Liver (tissue), 8 donors: ENCODE measurements at regions not wholly inside any gene's neighbourhood (a gene's known extent, or its start where the extent isn't known, plus 50 kb on each side); places are given as distances from the start of the nearest gene placed in this dataset.

ENCODE experiments used
- DNase-seq: peaks from one replicate; pipeline ENCODE4 v3.0.0-alpha.2; 2017; ENCODE audit warnings: low spot score
- H3K27ac ChIP-seq, 2 donors: one replicate each; pipeline ENCODE4 v1.7.0; 2013; ENCODE audit warnings: inconsistent platforms in 2 of 2, low read length in 2 of 2, control low read depth in 1 of 2, low read depth in 1 of 2, mild to moderate bottlenecking in 1 of 2
- H3K27me3 ChIP-seq, 4 donors: one replicate each; pipeline versions ENCODE4 v1.6.1 to v1.7.0; 2013; ENCODE audit warnings: low read length in 3 of 4, inconsistent platforms in 1 of 4, mild to moderate bottlenecking in 1 of 4, moderate library complexity in 1 of 4; ENCODE audit not compliant: control insufficient read depth in 4 of 4, insufficient read depth in 4 of 4
- H3K36me3 ChIP-seq, 4 donors: one replicate each; pipeline versions ENCODE4 v1.6.1 to v1.7.0; 2013; ENCODE audit warnings: low read length in 3 of 4, mild to moderate bottlenecking in 3 of 4, low read depth in 1 of 4, moderate library complexity in 1 of 4; ENCODE audit not compliant: control insufficient read depth in 4 of 4, insufficient read depth in 3 of 4
- H3K4me1 ChIP-seq, 4 donors: one replicate each; pipeline versions ENCODE4 v1.6.1 to v1.7.0; 2013; ENCODE audit warnings: low read length in 3 of 4, mild to moderate bottlenecking in 3 of 4, moderate library complexity in 1 of 4; ENCODE audit not compliant: control insufficient read depth in 4 of 4, insufficient read depth in 4 of 4
- H3K4me3 ChIP-seq, 3 donors: one replicate each; pipeline versions ENCODE4 v1.6.1 to v1.7.0; 2013; ENCODE audit warnings: low read length in 3 of 3, control low read depth in 1 of 3, low read depth in 1 of 3, mild to moderate bottlenecking in 1 of 3
- H3K9ac ChIP-seq, 2 donors: one replicate each; pipeline ENCODE4 v1.7.0; 2013; ENCODE audit warnings: low read length in 2 of 2, mild to moderate bottlenecking in 2 of 2, moderate library complexity in 2 of 2, control low read depth in 1 of 2, low read depth in 1 of 2
- H3K9me3 ChIP-seq, 4 donors: one replicate each; pipeline versions ENCODE4 v1.6.1 to v1.7.0; 2013; ENCODE audit warnings: low read length in 3 of 4; ENCODE audit not compliant: control insufficient read depth in 4 of 4
- EGR1 ChIP-seq, 2 donors: IDR thresholded peaks; 2 replicates each; pipeline ENCODE4 v1.6.1; 2016 to 2018; ENCODE audit warnings: antibody characterized with exemption in 2 of 2, low read depth in 2 of 2
- FOXA1 ChIP-seq: IDR thresholded peaks from 2 replicates; pipeline ENCODE4 v1.6.1; 2016; ENCODE audit warnings: antibody characterized with exemption
- GABPA ChIP-seq, 2 donors: IDR thresholded peaks in 1 of 2; conservative IDR thresholded peaks in 1 of 2; 2 replicates each; pipeline ENCODE4 v1.6.1; 2016; ENCODE audit warnings: antibody characterized with exemption in 2 of 2, mild to moderate bottlenecking in 1 of 2, moderate library complexity in 1 of 2
- HNF4G ChIP-seq: IDR thresholded peaks from 2 replicates; pipeline ENCODE4 v1.6.1; 2016; ENCODE audit warnings: antibody characterized with exemption
- JUND ChIP-seq, 2 donors: IDR thresholded peaks; 2 replicates each; pipeline ENCODE4 v1.6.1; 2016; ENCODE audit warnings: antibody characterized with exemption in 2 of 2
- RAD21 ChIP-seq, 2 donors: IDR thresholded peaks; 2 replicates each; pipeline ENCODE4 v1.6.1; 2016; ENCODE audit warnings: antibody characterized with exemption in 2 of 2, mild to moderate bottlenecking in 2 of 2
- RXRA ChIP-seq, 2 donors: IDR thresholded peaks; 2 replicates each; pipeline ENCODE4 v1.6.1; 2017 to 2018; ENCODE audit warnings: antibody characterized with exemption in 2 of 2, mild to moderate bottlenecking in 1 of 2
- SP1 ChIP-seq: IDR thresholded peaks from 2 replicates; pipeline ENCODE4 v1.6.1; 2018; ENCODE audit warnings: antibody characterized with exemption, mild to moderate bottlenecking
- TAF1 ChIP-seq: conservative IDR thresholded peaks from 2 replicates; pipeline ENCODE4 v1.6.1; 2016; ENCODE audit warnings: antibody characterized with exemption, mild to moderate bottlenecking
- YY1 ChIP-seq: IDR thresholded peaks from 2 replicates; pipeline ENCODE4 v1.6.1; 2016; ENCODE audit warnings: antibody characterized with exemption, mild to moderate bottlenecking
- WGBS: extraction: QIAGEN DNeasy Blood & Tissue Kit; methylation state at CpG from one replicate; pipeline ENCODE4 v1.1.7; 2013; 5-methylcytosine and 5-hydroxymethylcytosine counted together
- TF ChIP-seq, protein P1 (sequence below): IDR thresholded peaks from 2 replicates; pipeline ENCODE4 v1.6.1; 2016; ENCODE audit warnings: antibody characterized with exemption, mild to moderate bottlenecking
- TF ChIP-seq, protein P2 (sequence below): fragments of 150-350 bp; IDR thresholded peaks from 2 replicates; pipeline ENCODE4 v1.5.1; 2017; ENCODE audit warnings: improper control_type of control experiment, low read depth, low read length; ENCODE audit not compliant: missing input control
- TF ChIP-seq, protein P3 (sequence below): IDR thresholded peaks from 2 replicates; pipeline ENCODE4 v1.6.1; 2016; ENCODE audit warnings: antibody characterized with exemption
- donor health status: healthy.
- donor health status: healthy.
- donor health status: healthy.
- donor health status: healthy.
- donor health status: healthy.

DNA sequence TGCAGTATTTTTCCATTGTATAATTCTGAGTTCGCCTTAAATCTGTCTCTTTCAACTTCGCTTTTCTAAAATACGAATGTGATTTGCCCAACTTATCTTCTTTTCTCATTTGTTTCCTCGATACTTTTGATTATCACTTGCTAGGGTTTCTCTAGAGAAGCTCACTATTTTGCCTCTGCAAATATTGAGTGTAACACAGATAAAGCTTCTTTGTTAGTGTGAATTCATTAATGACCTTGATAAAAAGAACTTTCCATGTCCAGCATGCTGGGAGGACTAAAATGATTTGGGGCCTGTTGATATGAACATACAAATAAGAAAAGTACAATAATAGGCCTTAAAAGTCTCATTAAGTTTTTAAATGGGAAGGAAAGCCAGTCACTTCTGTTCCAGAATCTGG, 303.3 kb downstream of the MAP2K6 start:
- no peak overlapping the region for H3K27ac ChIP-seq
- peaks cover 0 to 2% (median 0%) of the 10 kb centered on the region in 4 donors for H3K27me3 ChIP-seq
- DNase-seq: no peak
- no peaks in the 10 kb centered on the region for H3K9me3 ChIP-seq
- TF ChIP-seq, protein P1, sequence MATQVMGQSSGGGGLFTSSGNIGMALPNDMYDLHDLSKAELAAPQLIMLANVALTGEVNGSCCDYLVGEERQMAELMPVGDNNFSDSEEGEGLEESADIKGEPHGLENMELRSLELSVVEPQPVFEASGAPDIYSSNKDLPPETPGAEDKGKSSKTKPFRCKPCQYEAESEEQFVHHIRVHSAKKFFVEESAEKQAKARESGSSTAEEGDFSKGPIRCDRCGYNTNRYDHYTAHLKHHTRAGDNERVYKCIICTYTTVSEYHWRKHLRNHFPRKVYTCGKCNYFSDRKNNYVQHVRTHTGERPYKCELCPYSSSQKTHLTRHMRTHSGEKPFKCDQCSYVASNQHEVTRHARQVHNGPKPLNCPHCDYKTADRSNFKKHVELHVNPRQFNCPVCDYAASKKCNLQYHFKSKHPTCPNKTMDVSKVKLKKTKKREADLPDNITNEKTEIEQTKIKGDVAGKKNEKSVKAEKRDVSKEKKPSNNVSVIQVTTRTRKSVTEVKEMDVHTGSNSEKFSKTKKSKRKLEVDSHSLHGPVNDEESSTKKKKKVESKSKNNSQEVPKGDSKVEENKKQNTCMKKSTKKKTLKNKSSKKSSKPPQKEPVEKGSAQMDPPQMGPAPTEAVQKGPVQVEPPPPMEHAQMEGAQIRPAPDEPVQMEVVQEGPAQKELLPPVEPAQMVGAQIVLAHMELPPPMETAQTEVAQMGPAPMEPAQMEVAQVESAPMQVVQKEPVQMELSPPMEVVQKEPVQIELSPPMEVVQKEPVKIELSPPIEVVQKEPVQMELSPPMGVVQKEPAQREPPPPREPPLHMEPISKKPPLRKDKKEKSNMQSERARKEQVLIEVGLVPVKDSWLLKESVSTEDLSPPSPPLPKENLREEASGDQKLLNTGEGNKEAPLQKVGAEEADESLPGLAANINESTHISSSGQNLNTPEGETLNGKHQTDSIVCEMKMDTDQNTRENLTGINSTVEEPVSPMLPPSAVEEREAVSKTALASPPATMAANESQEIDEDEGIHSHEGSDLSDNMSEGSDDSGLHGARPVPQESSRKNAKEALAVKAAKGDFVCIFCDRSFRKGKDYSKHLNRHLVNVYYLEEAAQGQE: no peak
- TF ChIP-seq YY1 (no peak), JUND (IDR thresholded peaks at IDR 0.05) (no peak), RXRA (IDR thresholded peaks at IDR 0.05) (no peak), HNF4G (no peak)
- no peaks in the 10 kb centered on the region for H3K4me1 ChIP-seq
- H3K4me3 ChIP-seq: no peak overlapping the region
- no peak overlapping the region for H3K9ac ChIP-seq
- WGBS: 86% methylated on average over 4 of the region's 4 CpGs
- no peaks in the 10 kb centered on the region for H3K36me3 ChIP-seq

DNA sequence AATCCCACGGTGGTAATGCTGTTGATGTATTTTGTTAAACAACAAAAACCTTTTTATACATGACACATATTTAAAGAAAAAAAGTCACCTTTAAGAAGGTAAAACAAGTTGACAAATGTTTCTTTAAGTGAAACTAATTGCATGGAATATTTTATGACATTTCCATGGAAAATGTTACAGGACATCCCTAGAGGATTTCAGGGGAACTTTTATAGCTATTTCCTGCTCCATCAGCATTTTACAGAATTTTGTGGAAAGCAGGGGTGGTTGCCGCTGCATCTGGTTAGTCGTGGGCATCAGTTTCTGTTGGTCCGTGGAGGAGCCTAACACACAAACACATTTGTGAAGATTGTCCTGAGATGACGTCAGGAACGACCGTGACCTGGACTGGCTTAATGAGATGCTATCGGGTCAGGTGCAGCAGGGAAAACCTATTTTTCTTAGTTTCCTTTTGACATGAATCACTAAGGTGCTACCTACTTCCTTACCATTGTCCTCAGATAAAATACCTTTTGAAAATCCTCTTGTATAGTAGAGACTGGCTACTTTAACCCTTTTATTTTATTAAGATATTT, 305.1 kb downstream of the MAP2K6 start:
- Histone ChIP-seq H3K9me3 (no peaks in the 10 kb centered on the region), H3K9ac (no peak overlapping the region), H3K27ac (no peak overlapping the region), H3K36me3 (no peaks in the 10 kb centered on the region), H3K4me3 (no peak overlapping the region), H3K27me3 (peaks cover 0 to 5% (median 0%) of the 10 kb centered on the region in 4 donors), H3K4me1 (no peaks in the 10 kb centered on the region)
- 88% methylated on average over 8 of the region's 8 CpGs for WGBS
- no peak for DNase-seq
- TF ChIP-seq SP1: no peak
- no peak for TF ChIP-seq JUND (IDR thresholded peaks at IDR 0.05)

DNA sequence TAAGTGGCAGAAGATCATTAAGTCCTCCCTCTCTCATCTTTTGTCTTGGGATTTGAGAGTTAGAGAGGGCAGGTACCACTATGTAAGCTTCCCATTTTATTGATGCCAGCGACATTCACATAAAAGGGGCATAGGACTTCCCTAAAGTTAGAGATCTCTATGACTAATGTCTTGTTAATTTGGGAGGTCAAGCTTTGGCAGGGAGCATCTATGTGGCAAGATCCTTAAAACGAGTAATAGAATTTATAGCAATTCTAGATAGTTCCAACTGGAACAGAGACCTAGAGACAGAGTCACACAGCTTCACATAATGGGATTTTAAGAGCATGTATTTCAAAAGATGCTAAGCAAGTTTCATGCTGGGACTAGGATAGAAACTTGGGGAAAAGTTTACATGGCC, 308.0 kb downstream of the MAP2K6 start:
- Histone ChIP-seq H3K4me3 (no peak overlapping the region), H3K27me3 (peaks cover 0 to 5% (median 0%) of the 10 kb centered on the region in 4 donors), H3K9me3 (no peaks in the 10 kb centered on the region), H3K27ac (no peak overlapping the region), H3K4me1 (no peaks in the 10 kb centered on the region), H3K36me3 (no peaks in the 10 kb centered on the region), H3K9ac (no peak overlapping the region)
- 69% methylated on average over 2 of the region's 2 CpGs for WGBS
- no peak for DNase-seq
- TF ChIP-seq FOXA1: no peak
- no peak for TF ChIP-seq GABPA (IDR thresholded peaks at IDR 0.05 in 1 of 2, conservative IDR thresholded peaks at IDR 0.05 in 1 of 2)
- TF ChIP-seq, protein P1: no peak
- TF ChIP-seq, protein P2, sequence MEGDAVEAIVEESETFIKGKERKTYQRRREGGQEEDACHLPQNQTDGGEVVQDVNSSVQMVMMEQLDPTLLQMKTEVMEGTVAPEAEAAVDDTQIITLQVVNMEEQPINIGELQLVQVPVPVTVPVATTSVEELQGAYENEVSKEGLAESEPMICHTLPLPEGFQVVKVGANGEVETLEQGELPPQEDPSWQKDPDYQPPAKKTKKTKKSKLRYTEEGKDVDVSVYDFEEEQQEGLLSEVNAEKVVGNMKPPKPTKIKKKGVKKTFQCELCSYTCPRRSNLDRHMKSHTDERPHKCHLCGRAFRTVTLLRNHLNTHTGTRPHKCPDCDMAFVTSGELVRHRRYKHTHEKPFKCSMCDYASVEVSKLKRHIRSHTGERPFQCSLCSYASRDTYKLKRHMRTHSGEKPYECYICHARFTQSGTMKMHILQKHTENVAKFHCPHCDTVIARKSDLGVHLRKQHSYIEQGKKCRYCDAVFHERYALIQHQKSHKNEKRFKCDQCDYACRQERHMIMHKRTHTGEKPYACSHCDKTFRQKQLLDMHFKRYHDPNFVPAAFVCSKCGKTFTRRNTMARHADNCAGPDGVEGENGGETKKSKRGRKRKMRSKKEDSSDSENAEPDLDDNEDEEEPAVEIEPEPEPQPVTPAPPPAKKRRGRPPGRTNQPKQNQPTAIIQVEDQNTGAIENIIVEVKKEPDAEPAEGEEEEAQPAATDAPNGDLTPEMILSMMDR: no peak
- no peak for TF ChIP-seq HNF4G
- TF ChIP-seq EGR1 (IDR thresholded peaks at IDR 0.05; ENCODE audit: low read depth in 2 of 2): no peak
- TF ChIP-seq, protein P3, sequence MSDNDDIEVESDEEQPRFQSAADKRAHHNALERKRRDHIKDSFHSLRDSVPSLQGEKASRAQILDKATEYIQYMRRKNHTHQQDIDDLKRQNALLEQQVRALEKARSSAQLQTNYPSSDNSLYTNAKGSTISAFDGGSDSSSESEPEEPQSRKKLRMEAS: no peak
- no peak for TF ChIP-seq TAF1
- TF ChIP-seq SP1: no peak
- no peak for TF ChIP-seq YY1
- no peak for TF ChIP-seq RAD21 (IDR thresholded peaks at IDR 0.05)
